ENCODE measurements at regions not wholly inside any gene's neighbourhood (a gene's known extent, or its start where the extent isn't known, plus 50 kb on each side); places are given as distances from the start of the nearest gene placed in this dataset.
"Not testable (repeated sequence)": the region's sequence is repeated elsewhere in the genome, so short reads cannot be mapped to it uniquely, and the experiment has no call there.

DNA sequence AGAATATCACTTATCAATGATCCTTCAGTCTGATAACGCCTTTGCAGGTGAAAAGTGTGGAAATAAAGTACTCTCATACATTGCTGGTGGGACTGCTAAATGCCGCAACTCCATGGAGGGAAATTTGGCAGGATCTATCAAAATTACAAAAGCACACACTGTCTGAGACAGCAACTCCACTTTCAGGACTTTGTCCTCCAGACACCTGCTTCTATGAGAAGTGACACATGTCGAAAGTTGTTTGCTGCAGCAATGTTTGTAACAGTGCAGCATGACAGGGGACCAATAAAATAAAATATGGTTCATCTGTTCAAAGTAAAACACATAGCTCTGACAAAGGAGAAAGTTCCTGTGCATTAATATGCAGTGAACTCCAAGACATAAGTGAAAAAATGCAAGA is 76.2 kb upstream of the PDPR start:
- not testable (repeated sequence) for H3K4me1 Mint-ChIP-seq; H3K9me3 Mint-ChIP-seq; H3K9me3 ChIP-seq (ENCODE audit: low read depth); H3K4me3 Mint-ChIP-seq; H2AFZ ChIP-seq (replicated peaks); H3K36me3 ChIP-seq; H3F3A ChIP-seq (ENCODE audit: low read depth); H3K27me3 ChIP-seq; H3K27ac ChIP-seq; H4K20me1 ChIP-seq (ENCODE audit: low read depth); H3K27me3 Mint-ChIP-seq (ENCODE audit: insufficient read depth, low read depth); H3K4me2 ChIP-seq; H3K4me1 ChIP-seq; H3K36me3 Mint-ChIP-seq; H3K27ac Mint-ChIP-seq; H3K9ac ChIP-seq; H3K4me3 ChIP-seq; DNase-seq (ENCODE audit: low spot score); H3K79me2 ChIP-seq (ENCODE audit: low read depth)

DNA sequence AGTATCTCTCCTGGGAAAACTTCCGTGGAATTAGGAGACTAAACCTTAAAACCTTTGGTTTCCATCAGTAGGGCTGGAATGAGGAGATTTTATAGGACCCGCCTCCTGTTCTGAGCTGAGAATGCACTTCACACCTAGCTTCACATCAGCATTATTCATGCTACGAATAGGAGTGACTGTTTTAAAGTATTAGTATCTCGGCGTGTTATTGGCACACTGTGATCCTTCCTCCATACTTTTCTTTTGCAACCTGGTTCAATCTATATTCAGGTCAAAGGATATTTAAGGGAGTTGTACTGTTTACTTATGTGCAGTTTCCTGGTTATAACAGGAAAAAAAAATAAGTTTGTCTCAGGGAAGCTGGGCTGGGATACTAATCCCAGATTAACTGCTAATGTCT is 73.6 kb upstream of the PDPR start:
- H3K27ac Mint-ChIP-seq; DNase-seq (ENCODE audit: low spot score); H3K36me3 Mint-ChIP-seq; H3K36me3 ChIP-seq; H3K4me3 Mint-ChIP-seq; H3K9me3 Mint-ChIP-seq; H3K9ac ChIP-seq; H3K4me1 Mint-ChIP-seq; H3K27me3 ChIP-seq; H3F3A ChIP-seq (ENCODE audit: low read depth); H3K79me2 ChIP-seq (ENCODE audit: low read depth); H3K4me3 ChIP-seq; H4K20me1 ChIP-seq (ENCODE audit: low read depth); H3K4me1 ChIP-seq; H3K27ac ChIP-seq; H3K4me2 ChIP-seq; H3K27me3 Mint-ChIP-seq (ENCODE audit: insufficient read depth, low read depth); H3K9me3 ChIP-seq (ENCODE audit: low read depth); H2AFZ ChIP-seq (replicated peaks): not testable (repeated sequence)

DNA sequence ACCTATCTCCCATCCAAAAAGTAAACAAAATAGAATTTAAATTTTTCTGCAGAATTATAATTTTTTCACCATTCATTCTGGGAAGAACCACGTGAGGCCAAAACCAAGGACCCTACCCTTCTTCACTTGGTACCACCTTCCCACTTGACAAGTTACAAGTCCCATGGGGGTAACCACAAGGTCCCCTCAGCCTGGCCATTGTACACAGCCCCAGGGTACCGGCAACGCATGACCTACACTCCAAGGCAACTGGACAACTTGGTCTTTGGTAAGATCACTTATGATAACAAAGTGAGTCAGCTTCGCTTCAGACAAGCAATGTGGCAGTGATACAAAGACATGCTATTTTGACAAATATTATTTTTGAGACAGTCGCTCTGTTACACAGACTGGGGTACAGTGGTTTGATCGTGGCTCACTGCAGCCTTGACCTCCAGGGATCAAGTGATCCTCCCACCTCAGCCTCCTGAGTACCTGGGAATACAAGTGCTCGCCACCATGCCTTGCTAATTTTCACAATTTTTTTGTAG is 70.5 kb upstream of the PDPR start:
- H3K4me1 Mint-ChIP-seq, result not testable (repeated sequence)

DNA sequence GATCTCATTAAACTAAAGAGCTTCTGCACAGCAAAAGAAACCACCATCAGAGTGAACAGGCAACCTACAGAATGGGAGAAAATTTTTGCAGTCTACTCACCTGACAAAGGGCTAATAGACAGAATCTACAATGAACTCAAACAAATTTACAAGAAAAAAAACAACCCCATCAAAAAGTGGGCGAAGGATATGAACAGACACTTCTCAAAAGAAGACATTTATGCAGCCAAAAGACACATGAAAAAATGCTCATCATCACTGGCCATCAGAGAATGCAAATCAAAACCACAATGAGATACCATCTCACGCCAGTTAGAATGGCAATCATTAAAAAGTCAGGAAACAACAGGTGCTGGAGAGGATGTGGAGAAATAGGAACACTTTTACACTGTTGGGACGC is 67.6 kb upstream of the PDPR start:
- not testable (repeated sequence) for H3K4me2 ChIP-seq; H4K20me1 ChIP-seq (ENCODE audit: low read depth); H3K4me1 ChIP-seq; H3K36me3 Mint-ChIP-seq; H3K9me3 Mint-ChIP-seq; H3K4me1 Mint-ChIP-seq; H3K4me3 ChIP-seq; H3K4me3 Mint-ChIP-seq; H3K9ac ChIP-seq; H3K27me3 Mint-ChIP-seq (ENCODE audit: insufficient read depth, low read depth); H2AFZ ChIP-seq (replicated peaks); H3K79me2 ChIP-seq (ENCODE audit: low read depth); H3F3A ChIP-seq (ENCODE audit: low read depth); H3K27ac ChIP-seq; DNase-seq (ENCODE audit: low spot score); H3K27me3 ChIP-seq; H3K27ac Mint-ChIP-seq; H3K36me3 ChIP-seq; H3K9me3 ChIP-seq (ENCODE audit: low read depth)

More for the DNA sequence above, 70.5 kb upstream of the PDPR start:
- H3K79me2 ChIP-seq (ENCODE audit: low read depth); H3K36me3 ChIP-seq; H3K27me3 ChIP-seq; H3K9me3 ChIP-seq (ENCODE audit: low read depth); H3K4me2 ChIP-seq; H3K9ac ChIP-seq; DNase-seq (ENCODE audit: low spot score); H3K27ac Mint-ChIP-seq; H3K4me1 ChIP-seq; H3K4me3 Mint-ChIP-seq; H3F3A ChIP-seq (ENCODE audit: low read depth); H4K20me1 ChIP-seq (ENCODE audit: low read depth); H3K27me3 Mint-ChIP-seq (ENCODE audit: insufficient read depth, low read depth); H2AFZ ChIP-seq (replicated peaks); H3K27ac ChIP-seq; H3K9me3 Mint-ChIP-seq; H3K36me3 Mint-ChIP-seq; H3K4me3 ChIP-seq: not testable (repeated sequence)

DNA sequence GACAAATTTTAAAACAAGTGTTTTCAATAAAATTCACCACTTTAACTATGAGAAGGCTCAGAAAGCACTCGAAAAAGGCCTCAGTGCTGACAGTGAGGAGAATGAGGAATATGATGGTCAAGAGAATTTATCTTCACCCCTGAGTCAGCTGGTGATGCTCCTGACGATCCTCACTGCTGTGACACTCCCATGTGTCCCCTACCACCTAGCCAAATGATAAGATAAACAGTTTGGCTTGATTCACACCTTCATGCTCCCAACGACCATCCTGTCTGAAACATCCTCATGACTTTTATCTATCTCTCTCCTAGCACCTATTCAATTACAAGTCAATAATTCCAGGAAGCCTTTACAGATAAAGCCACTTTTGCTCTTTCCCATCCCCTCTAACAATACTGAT is 66.0 kb upstream of the PDPR start:
- not testable (repeated sequence) for H3K27me3 Mint-ChIP-seq (ENCODE audit: insufficient read depth, low read depth); H3K36me3 ChIP-seq; DNase-seq (ENCODE audit: low spot score); H3K4me2 ChIP-seq; H3K79me2 ChIP-seq (ENCODE audit: low read depth); H3K36me3 Mint-ChIP-seq; H3K4me3 ChIP-seq; H2AFZ ChIP-seq (replicated peaks); H3K9me3 Mint-ChIP-seq; H3K4me1 ChIP-seq; H3K9me3 ChIP-seq (ENCODE audit: low read depth); H3K9ac ChIP-seq; H3K27ac Mint-ChIP-seq; H3K4me1 Mint-ChIP-seq; H3K27me3 ChIP-seq; H3K27ac ChIP-seq; H4K20me1 ChIP-seq (ENCODE audit: low read depth); H3F3A ChIP-seq (ENCODE audit: low read depth); H3K4me3 Mint-ChIP-seq

DNA sequence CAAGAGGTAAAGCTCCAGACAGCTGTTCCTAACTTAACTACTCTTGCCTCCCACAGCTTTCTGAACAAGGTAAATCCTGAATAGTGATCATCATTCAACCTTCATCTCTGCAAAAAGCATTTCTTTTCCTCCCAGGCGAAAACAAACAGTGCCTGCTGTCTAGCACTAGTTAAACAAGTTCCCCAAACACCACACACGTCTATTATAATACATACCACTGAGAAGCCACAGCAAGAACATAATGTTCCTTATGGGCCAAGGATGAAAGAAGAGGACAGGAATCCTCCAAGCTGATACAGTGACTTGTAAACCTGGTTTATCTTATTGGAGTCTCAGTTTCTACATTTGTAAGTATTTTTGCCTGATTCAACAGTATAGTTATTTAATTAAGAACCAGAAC is 56.1 kb upstream of the PDPR start:
- not testable (repeated sequence) for H3K9me3 Mint-ChIP-seq; H3K4me3 Mint-ChIP-seq; H3K27ac Mint-ChIP-seq; H3K9me3 ChIP-seq (ENCODE audit: low read depth); H3K4me1 Mint-ChIP-seq; H3F3A ChIP-seq (ENCODE audit: low read depth); H3K27me3 ChIP-seq; H3K9ac ChIP-seq; H3K36me3 ChIP-seq; H2AFZ ChIP-seq (replicated peaks); H3K27me3 Mint-ChIP-seq (ENCODE audit: insufficient read depth, low read depth); H3K4me1 ChIP-seq; H3K27ac ChIP-seq; DNase-seq (ENCODE audit: low spot score); H3K36me3 Mint-ChIP-seq; H3K4me2 ChIP-seq; H4K20me1 ChIP-seq (ENCODE audit: low read depth); H3K4me3 ChIP-seq
- H3K79me2 ChIP-seq (ENCODE audit: low read depth), result peaks cover 42% of the 10 kb centered on the region

DNA sequence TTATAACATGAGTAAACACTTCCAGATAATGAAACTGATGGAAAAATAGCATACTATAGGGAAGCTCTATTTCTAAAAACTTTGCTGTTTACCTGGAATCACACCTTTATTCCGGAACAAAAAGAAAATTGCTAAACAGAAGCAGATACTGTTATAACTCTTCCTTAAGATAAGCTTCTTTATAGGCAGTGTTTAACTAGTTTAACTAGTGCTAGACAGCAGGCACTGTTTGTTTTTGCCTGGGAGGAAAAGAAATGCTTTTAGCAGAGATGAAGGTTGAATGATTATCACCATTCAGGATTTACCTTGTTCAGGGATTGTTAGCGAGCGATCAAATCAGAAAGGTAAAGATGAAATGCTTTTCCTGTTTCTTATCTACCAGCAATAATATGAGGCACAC is 54.7 kb upstream of the PDPR start:
- not testable (repeated sequence) for DNase-seq (ENCODE audit: low spot score); H2AFZ ChIP-seq (replicated peaks); H3K4me1 Mint-ChIP-seq; H3K27ac Mint-ChIP-seq; H3K4me1 ChIP-seq; H4K20me1 ChIP-seq (ENCODE audit: low read depth); H3K27me3 Mint-ChIP-seq (ENCODE audit: insufficient read depth, low read depth); H3K27me3 ChIP-seq; H3K36me3 Mint-ChIP-seq; H3F3A ChIP-seq (ENCODE audit: low read depth); H3K9me3 Mint-ChIP-seq; H3K36me3 ChIP-seq; H3K4me3 Mint-ChIP-seq; H3K4me3 ChIP-seq; H3K4me2 ChIP-seq; H3K27ac ChIP-seq; H3K9me3 ChIP-seq (ENCODE audit: low read depth); H3K9ac ChIP-seq
- peaks cover 47% of the 10 kb centered on the region for H3K79me2 ChIP-seq (ENCODE audit: low read depth)

DNA sequence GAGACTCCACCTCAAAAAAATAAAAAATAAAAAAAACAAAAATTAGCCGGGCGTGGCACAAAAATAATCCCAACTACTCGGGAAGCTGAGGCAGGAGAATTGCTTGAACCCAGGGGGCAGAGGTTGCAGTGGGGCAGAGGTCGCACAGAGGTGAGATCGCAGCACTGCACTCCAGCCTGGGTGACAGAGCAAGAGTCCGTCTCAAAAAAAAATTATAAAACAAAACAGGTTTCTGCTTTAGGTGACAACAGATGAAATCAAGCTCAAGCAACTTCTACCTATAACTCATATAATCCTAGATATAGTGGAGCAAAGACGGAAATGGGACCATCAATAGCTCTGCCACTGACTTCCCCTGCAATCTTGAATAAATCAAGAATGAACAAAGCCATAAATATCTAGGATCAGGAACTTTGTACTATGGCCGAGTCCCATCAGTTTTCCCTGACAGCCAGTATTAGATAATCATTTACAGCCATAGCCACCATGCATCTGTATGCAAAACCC is 53.6 kb upstream of the PDPR start:
- H3K9me3 Mint-ChIP-seq; DNase-seq (ENCODE audit: low spot score); H3K9ac ChIP-seq; H3K27ac Mint-ChIP-seq; H3K36me3 ChIP-seq; H3K4me2 ChIP-seq; H3K27me3 Mint-ChIP-seq (ENCODE audit: insufficient read depth, low read depth); H3K4me3 Mint-ChIP-seq; H3K4me3 ChIP-seq; H3K36me3 Mint-ChIP-seq; H3K27ac ChIP-seq; H2AFZ ChIP-seq (replicated peaks); H3K9me3 ChIP-seq (ENCODE audit: low read depth); H3K27me3 ChIP-seq; H3F3A ChIP-seq (ENCODE audit: low read depth); H4K20me1 ChIP-seq (ENCODE audit: low read depth); H3K4me1 ChIP-seq; H3K4me1 Mint-ChIP-seq: not testable (repeated sequence)
- H3K79me2 ChIP-seq (ENCODE audit: low read depth), result peaks cover 51% of the 10 kb centered on the region
